ENCODE measurements at regions not wholly inside any gene's neighbourhood (a gene's known extent, or its start where the extent isn't known, plus 50 kb on each side); places are given as distances from the start of the nearest gene placed in this dataset.

- no peak for DNase-seq (ENCODE audit: low read depth)
- no peaks in the 10 kb centered on the region for H3K36me3 ChIP-seq (ENCODE audit: control insufficient read depth, insufficient read depth, low read length)
- H3K4me3 ChIP-seq (ENCODE audit: low read depth, low read length) = no peak overlapping the region
- TF ChIP-seq, protein P1, sequence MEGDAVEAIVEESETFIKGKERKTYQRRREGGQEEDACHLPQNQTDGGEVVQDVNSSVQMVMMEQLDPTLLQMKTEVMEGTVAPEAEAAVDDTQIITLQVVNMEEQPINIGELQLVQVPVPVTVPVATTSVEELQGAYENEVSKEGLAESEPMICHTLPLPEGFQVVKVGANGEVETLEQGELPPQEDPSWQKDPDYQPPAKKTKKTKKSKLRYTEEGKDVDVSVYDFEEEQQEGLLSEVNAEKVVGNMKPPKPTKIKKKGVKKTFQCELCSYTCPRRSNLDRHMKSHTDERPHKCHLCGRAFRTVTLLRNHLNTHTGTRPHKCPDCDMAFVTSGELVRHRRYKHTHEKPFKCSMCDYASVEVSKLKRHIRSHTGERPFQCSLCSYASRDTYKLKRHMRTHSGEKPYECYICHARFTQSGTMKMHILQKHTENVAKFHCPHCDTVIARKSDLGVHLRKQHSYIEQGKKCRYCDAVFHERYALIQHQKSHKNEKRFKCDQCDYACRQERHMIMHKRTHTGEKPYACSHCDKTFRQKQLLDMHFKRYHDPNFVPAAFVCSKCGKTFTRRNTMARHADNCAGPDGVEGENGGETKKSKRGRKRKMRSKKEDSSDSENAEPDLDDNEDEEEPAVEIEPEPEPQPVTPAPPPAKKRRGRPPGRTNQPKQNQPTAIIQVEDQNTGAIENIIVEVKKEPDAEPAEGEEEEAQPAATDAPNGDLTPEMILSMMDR (IDR thresholded peaks at IDR 0.05; ENCODE audit: insufficient read depth, low read depth, low read length) = no peak
- H3K27me3 ChIP-seq (ENCODE audit: control insufficient read depth, insufficient read depth, low read length) = no peaks in the 10 kb centered on the region
- POLR2A ChIA-PET = no interaction called here
- CTCF ChIA-PET = no interaction called here
These were observed 476.2 kb downstream of the TSHZ3 start for GRCh38 chr19:30873003-30873402.

- CTCF ChIA-PET = no interaction called here
These were observed 477.3 kb downstream of the TSHZ3 start for GRCh38 chr19:30871979-30872378.

DNA sequence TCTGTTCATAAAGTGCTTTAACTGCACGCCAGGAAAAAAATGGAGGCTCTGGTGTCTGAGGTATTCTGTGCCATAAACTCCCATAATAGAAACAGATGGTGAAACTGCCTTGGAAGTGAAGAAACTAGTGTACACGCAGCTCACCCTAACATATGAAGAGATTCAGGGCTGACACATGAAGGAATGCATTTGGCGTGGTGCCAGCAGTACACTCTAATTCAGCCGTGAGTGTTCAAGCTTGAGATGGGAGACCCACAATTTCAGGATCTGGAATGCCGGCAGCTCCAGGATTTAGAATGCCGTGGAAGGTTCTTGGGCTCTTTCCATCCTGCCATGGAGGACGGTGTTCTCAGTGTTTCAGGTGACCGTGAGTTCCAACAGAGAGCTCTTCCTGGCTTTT, 478.4 kb downstream of the TSHZ3 start:
- DNase-seq (ENCODE audit: low read depth) = no peak
- ChIA-PET POLR2A (no interaction called here), CTCF (no interaction called here)
- Histone ChIP-seq H3K27me3 (ENCODE audit: control insufficient read depth, insufficient read depth, low read length) (no peaks in the 10 kb centered on the region), H3K36me3 (ENCODE audit: control insufficient read depth, insufficient read depth, low read length) (no peaks in the 10 kb centered on the region), H3K4me3 (ENCODE audit: low read depth, low read length) (no peak overlapping the region)
- TF ChIP-seq, protein P1 (IDR thresholded peaks at IDR 0.05; ENCODE audit: insufficient read depth, low read depth, low read length) = no peak

More at GRCh38 chr19:30871979-30872378, 477.3 kb downstream of the TSHZ3 start:
- POLR2A ChIA-PET = no interaction called here
- Histone ChIP-seq H3K36me3 (ENCODE audit: control insufficient read depth, insufficient read depth, low read length) (no peaks in the 10 kb centered on the region), H3K27me3 (ENCODE audit: control insufficient read depth, insufficient read depth, low read length) (no peaks in the 10 kb centered on the region), H3K4me3 (ENCODE audit: low read depth, low read length) (no peak overlapping the region)
- DNase-seq (ENCODE audit: low read depth) = no peak
- TF ChIP-seq, protein P1 (IDR thresholded peaks at IDR 0.05; ENCODE audit: insufficient read depth, low read depth, low read length) = no peak

- POLR2A ChIA-PET = interaction anchor here (0.5 kb wide), 1 partner anchor 9 kb away, joined by 3 read pairs; no protein-coding TSS in a partner anchor
- DNase-seq (ENCODE audit: low read depth) = no peak
- TF ChIP-seq, protein P1 (IDR thresholded peaks at IDR 0.05; ENCODE audit: insufficient read depth, low read depth, low read length) = no peak
- Histone ChIP-seq H3K36me3 (ENCODE audit: control insufficient read depth, insufficient read depth, low read length) (no peaks in the 10 kb centered on the region), H3K4me3 (ENCODE audit: low read depth, low read length) (no peak overlapping the region), H3K27me3 (ENCODE audit: control insufficient read depth, insufficient read depth, low read length) (no peaks in the 10 kb centered on the region)
- CTCF ChIA-PET = no interaction called here
These were observed 483.7 kb downstream of the TSHZ3 start for GRCh38 chr19:30865511-30865910.

- Histone ChIP-seq H3K4me3 (ENCODE audit: low read depth, low read length) (no peak overlapping the region), H3K27me3 (ENCODE audit: control insufficient read depth, insufficient read depth, low read length) (no peaks in the 10 kb centered on the region), H3K36me3 (ENCODE audit: control insufficient read depth, insufficient read depth, low read length) (no peaks in the 10 kb centered on the region)
- ChIA-PET CTCF (no interaction called here), POLR2A (interaction anchor here (0.5 kb wide), 1 partner anchor 8 kb away, joined by 3 read pairs; no protein-coding TSS in a partner anchor)
- TF ChIP-seq, protein P1 (IDR thresholded peaks at IDR 0.05; ENCODE audit: insufficient read depth, low read depth, low read length) = no peak
- no peak for DNase-seq (ENCODE audit: low read depth)
These were observed 484.6 kb downstream of the TSHZ3 start for GRCh38 chr19:30864391-30865215.
